HG02884 (cell line): ENCODE measurements at regions not wholly inside any gene's neighbourhood (a gene's known extent, or its start where the extent isn't known, plus 50 kb on each side); places are given as distances from the start of the nearest gene placed in this dataset.

Source experiments
- ATAC-seq: cut with Tn5 transposase; IDR thresholded peaks from one replicate; pipeline ENCODE4 v1.9.1; 2021; ENCODE audit warnings: mild to moderate bottlenecking, moderate library complexity; ENCODE audit not compliant: unreplicated experiment

GRCh38 chr5:155290937-155291336 is 277.4 kb downstream of the KIF4B start:
- no peak for ATAC-seq

- ATAC-seq = no peak
Observed at GRCh38 chr5:155293605-155294178, 280.1 kb downstream of the KIF4B start.

- no peak for ATAC-seq
Observed at GRCh38 chr5:155295111-155295510, 281.6 kb downstream of the KIF4B start.

GRCh38 chr5:155299386-155300005 is 285.9 kb downstream of the KIF4B start:
- no peak for ATAC-seq

GRCh38 chr5:155303120-155303519 is 289.6 kb downstream of the KIF4B start:
- ATAC-seq = no peak

GRCh38 chr5:155307229-155307628 is 293.7 kb downstream of the KIF4B start:
- ATAC-seq = no peak

GRCh38 chr5:155308289-155308688 is 294.7 kb downstream of the KIF4B start:
- ATAC-seq = no peak

- no peak for ATAC-seq
Observed at GRCh38 chr5:155309021-155309746, 295.6 kb downstream of the KIF4B start.

- no peak for ATAC-seq
Observed at GRCh38 chr5:155311721-155312120, 298.2 kb downstream of the KIF4B start.

GRCh38 chr5:155313518-155313917 is 300.0 kb downstream of the KIF4B start:
- ATAC-seq = no peak

- no peak for ATAC-seq
Observed at GRCh38 chr5:155316070-155316714, 302.6 kb downstream of the KIF4B start.

GRCh38 chr5:155332618-155333017 is 319.1 kb downstream of the KIF4B start:
- ATAC-seq = peak; percentile 76

GRCh38 chr5:155342956-155343355 is 329.4 kb downstream of the KIF4B start:
- no peak for ATAC-seq

GRCh38 chr5:155343468-155343867 is 329.9 kb downstream of the KIF4B start:
- ATAC-seq = no peak

- ATAC-seq = no peak
Observed at GRCh38 chr5:155353231-155353630, 339.7 kb downstream of the KIF4B start.

GRCh38 chr5:155366096-155366495 is 352.5 kb downstream of the KIF4B start:
- no peak for ATAC-seq

GRCh38 chr5:155367841-155368240 is 354.3 kb downstream of the KIF4B start:
- no peak for ATAC-seq

GRCh38 chr5:155368490-155368889 is 354.9 kb downstream of the KIF4B start:
- ATAC-seq = no peak

GRCh38 chr5:155380480-155380879 is 366.9 kb downstream of the KIF4B start:
- no peak for ATAC-seq

GRCh38 chr5:155381654-155382053 is 368.1 kb downstream of the KIF4B start:
- no peak for ATAC-seq

- no peak for ATAC-seq
Observed at GRCh38 chr5:155389498-155389897, 375.9 kb downstream of the KIF4B start.

- ATAC-seq = no peak
Observed at GRCh38 chr5:155394727-155395126, 381.2 kb downstream of the KIF4B start.
